ENCODE measurements at regions not wholly inside any gene's neighbourhood (a gene's known extent, or its start where the extent isn't known, plus 50 kb on each side); places are given as distances from the start of the nearest gene placed in this dataset.

DNA sequence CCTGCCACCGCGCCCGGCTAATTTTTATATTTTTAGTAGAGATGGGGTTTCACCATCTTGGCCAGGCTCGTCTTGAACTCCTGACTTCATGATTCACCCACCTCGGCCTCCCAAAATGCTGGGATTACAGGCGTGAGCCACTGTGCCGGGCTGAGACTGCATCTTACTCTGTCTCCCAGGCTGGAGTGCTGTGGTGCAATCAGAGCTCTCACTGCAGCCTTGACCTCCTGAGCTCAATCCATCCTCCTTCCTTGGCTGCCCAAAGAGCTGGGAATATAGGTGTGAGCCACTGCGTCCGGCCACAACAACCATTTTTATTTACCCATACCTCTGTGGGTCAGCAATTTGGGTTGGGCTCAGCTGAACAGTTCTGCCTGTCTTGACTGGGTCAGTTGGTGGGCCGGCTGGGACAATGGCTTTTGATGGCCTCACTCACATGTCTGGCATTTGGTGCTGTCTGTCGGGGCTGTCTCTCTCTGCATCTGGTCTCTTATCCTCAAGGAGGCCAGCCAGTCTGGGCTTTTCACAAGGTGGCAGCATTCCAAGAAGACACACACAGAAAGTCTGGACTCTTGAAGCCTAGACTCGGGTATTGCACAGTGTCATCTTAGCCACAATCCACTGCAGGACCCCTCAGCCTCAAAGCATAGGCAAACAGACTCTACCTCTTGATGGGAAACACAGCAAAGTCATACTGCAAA is 116.8 kb upstream of the GATA6 start:
- H3K4me3 ChIP-seq (replicated peaks; ENCODE audit: insufficient read depth, low read length), result no peak overlapping the region
- no peaks in the 10 kb centered on the region for H3K27me3 ChIP-seq (ENCODE audit: insufficient read depth, poor library complexity, severe bottlenecking)
- no peak for DNase-seq (ENCODE audit: low read depth in 1 of 2, low spot score in 1 of 2)
- H3K27ac ChIP-seq (replicated peaks), result no peak overlapping the region
- no peak for TF ChIP-seq GABPA (IDR thresholded peaks at IDR 0.05; ENCODE audit: low read depth)
- TF ChIP-seq REST (IDR thresholded peaks at IDR 0.05; ENCODE audit: insufficient replicate concordance, low read depth), result no peak
- TF ChIP-seq CTCF (IDR thresholded peaks at IDR 0.05; ENCODE audit: insufficient read depth, low read length), result no peak
- TF ChIP-seq POLR2AphosphoS5 (IDR thresholded peaks at IDR 0.05; ENCODE audit: low read depth), result no peak

DNA sequence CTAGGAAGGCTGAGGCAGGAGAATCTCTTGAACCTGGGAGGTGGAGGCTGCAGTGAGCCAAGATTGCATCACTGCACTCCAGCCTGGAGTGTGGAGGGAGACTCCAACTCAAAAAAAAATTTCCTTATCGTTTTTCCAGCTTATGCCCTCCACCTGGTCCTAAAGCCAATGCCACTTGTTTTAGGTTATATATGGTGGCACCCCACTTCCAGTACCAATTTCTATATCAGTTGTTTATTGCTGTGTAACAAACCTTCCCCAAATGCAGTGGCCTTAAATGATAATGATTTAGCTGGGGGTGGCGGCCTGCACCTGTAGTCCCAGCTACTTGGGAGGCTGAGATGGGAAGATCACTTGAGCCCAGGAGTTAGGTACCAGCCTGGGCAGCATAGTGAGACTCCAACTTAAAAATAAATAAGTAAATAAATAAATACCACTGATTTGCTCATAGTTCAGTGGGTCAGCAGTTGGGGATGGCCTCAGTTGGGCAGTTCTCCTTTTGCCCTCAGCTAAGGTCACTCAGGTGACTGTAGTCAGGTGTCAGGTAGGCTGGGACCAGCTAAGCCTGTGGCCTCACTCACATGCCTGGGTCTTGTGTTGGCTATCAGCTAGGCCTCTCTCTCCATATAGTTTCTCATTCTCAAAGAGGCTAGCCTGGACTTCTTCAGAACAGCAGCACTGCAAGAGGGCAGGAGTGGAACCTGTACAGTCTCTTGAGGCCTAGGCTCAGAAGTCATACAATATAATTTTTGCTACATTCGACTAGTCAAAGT is 113.7 kb upstream of the GATA6 start:
- Histone ChIP-seq H3K4me3 (replicated peaks; ENCODE audit: insufficient read depth, low read length) (no peak overlapping the region), H3K27ac (replicated peaks) (no peak overlapping the region), H3K27me3 (ENCODE audit: insufficient read depth, poor library complexity, severe bottlenecking) (no peaks in the 10 kb centered on the region)
- TF ChIP-seq GABPA (IDR thresholded peaks at IDR 0.05; ENCODE audit: low read depth) (no peak), SPI1 (IDR thresholded peaks at IDR 0.05; ENCODE audit: borderline replicate concordance, low read depth) (no peak), POLR2AphosphoS5 (IDR thresholded peaks at IDR 0.05; ENCODE audit: low read depth) (no peak), CTCF (IDR thresholded peaks at IDR 0.05; ENCODE audit: insufficient read depth, low read length) (no peak), REST (IDR thresholded peaks at IDR 0.05; ENCODE audit: insufficient replicate concordance, low read depth) (no peak)
- no peak for DNase-seq (ENCODE audit: low read depth in 1 of 2, low spot score in 1 of 2)

GRCh38 chr18:22056950-22057349 is 112.4 kb upstream of the GATA6 start:
- no peak overlapping the region for H3K27ac ChIP-seq (replicated peaks)
- no peaks in the 10 kb centered on the region for H3K27me3 ChIP-seq (ENCODE audit: insufficient read depth, poor library complexity, severe bottlenecking)
- TF ChIP-seq SPI1 (IDR thresholded peaks at IDR 0.05; ENCODE audit: borderline replicate concordance, low read depth) (no peak), GABPA (IDR thresholded peaks at IDR 0.05; ENCODE audit: low read depth) (no peak), POLR2AphosphoS5 (IDR thresholded peaks at IDR 0.05; ENCODE audit: low read depth) (no peak), CTCF (IDR thresholded peaks at IDR 0.05; ENCODE audit: insufficient read depth, low read length) (no peak), REST (IDR thresholded peaks at IDR 0.05; ENCODE audit: insufficient replicate concordance, low read depth) (no peak)
- H3K4me3 ChIP-seq (replicated peaks; ENCODE audit: insufficient read depth, low read length), result no peak overlapping the region
- DNase-seq (ENCODE audit: low read depth in 1 of 2, low spot score in 1 of 2), result no peak

Data from HL-60 (cell line).